HepG2 (cell line): ENCODE measurements at regions not wholly inside any gene's neighbourhood (a gene's known extent, or its start where the extent isn't known, plus 50 kb on each side); places are given as distances from the start of the nearest gene placed in this dataset.

ENCODE experiments used
- ATAC-seq: fragments of 200-7000 bp; cut with Tn5 transposase; 3 replicates; pipeline ENCODE4 v1.9.1; 2020; ENCODE audit warnings: mild to moderate bottlenecking, moderate library complexity
- BruUV-seq: library from RNA; stranded (reverse); fragments of 400-500 nt; replicated peaks from 2 replicates; lab custom pipeline; 2021; lab: Mats Ljungman, UMichigan
- CTCF ChIA-PET: fragments of 300-600 bp; formaldehyde crosslinking; extraction: SDS; loops from one replicate; lab custom pipeline; 2021; ENCODE audit warnings: low total read pairs, inconsistent platforms, low intra/inter-chr PET ratio; lab: Yijun Ruan, JAX
- POLR2A ChIA-PET: fragments of 350-600 bp; sonication (Branson Sonifier 250); formaldehyde crosslinking; loops from one replicate; lab custom pipeline; 2020; ENCODE audit warnings: antibody characterized with exemption, inconsistent platforms; lab: Yijun Ruan, JAX
- DNase-seq: peaks from one replicate; pipeline ENCODE4 v3.0.0-alpha.2; 2015; ENCODE audit warnings: low spot score
- FAIRE-seq: peaks from 3 replicates; lab custom pipeline; 2011; peaks lifted over from hg19 to GRCh38; lab: Jason Lieb, UNC
- H2AFZ ChIP-seq: one replicate; pipeline ENCODE4 v1.6.1; 2011; ENCODE audit warnings: low read length, inconsistent platforms
- H3K27ac ChIP-seq: fragments of 300-600 bp; 3 replicates; pipeline ENCODE4 v1.8.0; 2011; ENCODE audit warnings: mixed run types, mild to moderate bottlenecking, mixed read lengths, low read length, inconsistent platforms; ENCODE audit not compliant: insufficient read depth; ENCODE audit errors: extremely low read length
- H3K27me3 ChIP-seq, 2 experiments: fragments of 200-600 bp in 1 of 2; 2 replicates in 1 of 2; 3 replicates in 1 of 2; pipeline versions ENCODE4 v1.6.0 to v1.8.0; 2011; ENCODE audit warnings: low read length in 2 of 2, mild to moderate bottlenecking in 2 of 2, moderate library complexity in 2 of 2, inconsistent platforms in 1 of 2; ENCODE audit not compliant: insufficient read depth in 2 of 2, control insufficient read depth in 1 of 2
- H3K36me3 ChIP-seq, 2 experiments: fragments of 200-600 bp in 1 of 2; replicated peaks in 1 of 2; 2 replicates in 1 of 2; 3 replicates in 1 of 2; pipeline versions ENCODE4 v1.5.1 to v1.8.0; 2011; ENCODE audit warnings: low read length in 2 of 2, inconsistent platforms in 1 of 2; ENCODE audit not compliant: insufficient read depth in 2 of 2, control insufficient read depth in 1 of 2
- H3K4me1 ChIP-seq: 2 replicates; pipeline ENCODE4 v1.5.1; 2012; ENCODE audit warnings: low read length, inconsistent platforms; ENCODE audit not compliant: insufficient read depth
- H3K4me2 ChIP-seq: 2 replicates; pipeline ENCODE4 v1.6.0; 2011; ENCODE audit warnings: low read depth, low read length, inconsistent platforms
- H3K4me3 ChIP-seq, 3 experiments: fragments of 200-600 bp in 1 of 3; sonication (generic), shearing (Covaris generic) in 1 of 3; replicated peaks in 1 of 3; 2 replicates each; pipeline ENCODE4 v1.5.1; 2011 to 2016; ENCODE audit warnings: low read length in 3 of 3, inconsistent platforms in 2 of 3, low read depth in 2 of 3, mild to moderate bottlenecking in 2 of 3, control low read depth in 1 of 3, mixed read lengths in 1 of 3; ENCODE audit not compliant: insufficient read depth in 1 of 3
- H3K79me2 ChIP-seq: one replicate; pipeline ENCODE4 v1.6.1; 2011; ENCODE audit warnings: low read length, inconsistent platforms; ENCODE audit not compliant: insufficient read depth
- H3K9ac ChIP-seq: 2 replicates; pipeline ENCODE4 v1.6.0; 2011; ENCODE audit warnings: mild to moderate bottlenecking, low read depth, low read length, inconsistent platforms; ENCODE audit not compliant: insufficient read depth
- H3K9me3 ChIP-seq: 2 replicates; pipeline ENCODE4 v1.5.1; 2012; ENCODE audit warnings: mild to moderate bottlenecking, low read length
- H4K20me1 ChIP-seq: 2 replicates; pipeline ENCODE4 v1.6.0; 2011; ENCODE audit warnings: inconsistent platforms, mild to moderate bottlenecking, low read length, moderate library complexity; ENCODE audit not compliant: insufficient read depth
- FOSL1 ChIP-seq: sonication (generic); formaldehyde crosslinking; IDR thresholded peaks from 2 replicates; pipeline ENCODE4 v1.9.0; 2021; ENCODE audit warnings: missing genetic modification reagents, borderline replicate concordance
- MBD4 ChIP-seq: IDR thresholded peaks from 2 replicates; pipeline ENCODE4 v1.6.1; 2012; ENCODE audit warnings: low read length, inconsistent platforms, borderline replicate concordance
- MYNN ChIP-seq: sonication (generic); formaldehyde crosslinking; IDR thresholded peaks from 2 replicates; pipeline ENCODE4 v1.4.0; 2020; ENCODE audit warnings: mild to moderate bottlenecking, low read depth, missing genetic modification reagents
- ZNF660 ChIP-seq: sonication (generic); formaldehyde crosslinking; IDR thresholded peaks from 2 replicates; pipeline ENCODE4 v1.5.1; 2020; ENCODE audit warnings: mild to moderate bottlenecking, low read depth, missing genetic modification reagents, borderline replicate concordance
- WGBS: methylation state at CpG from one replicate; pipeline ENCODE4 v1.1.6; 2017; ENCODE audit warnings: low lambda C conversion rate; 5-methylcytosine and 5-hydroxymethylcytosine counted together
- in situ Hi-C: cut with HindIII; loops from 2 replicates; pipeline ENCODE4 v1.10.0; 2017; ENCODE audit warnings: low pct_unique_long_range_greater_than_20kb; ENCODE audit not compliant: extremely low pct_ligation_motif_present
- intact Hi-C: fragments of 100-400 bp; cut with micrococcal nuclease; formaldehyde crosslinking; loops from one replicate; pipeline ENCODE4 v1.10.0; 2022; ENCODE audit not compliant: unreplicated experiment
- TF ChIP-seq, protein P1 (sequence below): sonication (generic); formaldehyde crosslinking; conservative IDR thresholded peaks from 2 replicates; pipeline ENCODE4 v1.4.0; 2020; ENCODE audit warnings: missing genetic modification reagents
- TF ChIP-seq, protein P2 (sequence below): IDR thresholded peaks from 2 replicates; pipeline ENCODE4 v1.6.1; 2016; ENCODE audit warnings: missing genetic modification reagents, missing compliant biosample characterization

DNA sequence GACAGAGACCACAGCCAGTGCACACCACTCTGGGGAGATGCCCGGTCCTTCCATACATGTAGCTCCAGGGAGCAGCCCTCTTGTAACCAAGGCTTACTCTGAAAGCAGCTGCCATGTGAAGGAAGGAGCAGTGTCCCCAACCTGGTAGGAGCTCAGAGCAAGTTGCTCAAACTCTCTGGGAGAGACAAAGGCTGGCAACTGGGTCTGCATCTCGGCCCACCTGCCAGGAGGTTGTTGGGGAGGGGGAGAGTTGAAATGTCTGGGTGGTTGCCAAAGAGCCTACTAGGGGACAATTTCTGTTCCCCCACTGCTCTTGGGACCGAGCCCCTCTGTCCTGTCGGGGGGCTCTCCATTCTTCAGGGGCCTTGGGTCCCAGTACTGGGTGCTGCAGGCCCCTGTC is 309.9 kb downstream of the TLE3 start:
- CTCF ChIA-PET = no interaction called here
- no peaks in the 10 kb centered on the region for H3K79me2 ChIP-seq
- intact Hi-C loops (no loop called here), in situ Hi-C loops (no loop called here)
- WGBS = 0% methylated on average over 2 of the region's 4 CpGs
- TF ChIP-seq FOSL1 (CRISPR knock-in tag) (no peak), ZNF660 (CRISPR knock-in tag) (no peak), MBD4 (no peak), MYNN (CRISPR knock-in tag) (no peak)
- TF ChIP-seq, protein P1, sequence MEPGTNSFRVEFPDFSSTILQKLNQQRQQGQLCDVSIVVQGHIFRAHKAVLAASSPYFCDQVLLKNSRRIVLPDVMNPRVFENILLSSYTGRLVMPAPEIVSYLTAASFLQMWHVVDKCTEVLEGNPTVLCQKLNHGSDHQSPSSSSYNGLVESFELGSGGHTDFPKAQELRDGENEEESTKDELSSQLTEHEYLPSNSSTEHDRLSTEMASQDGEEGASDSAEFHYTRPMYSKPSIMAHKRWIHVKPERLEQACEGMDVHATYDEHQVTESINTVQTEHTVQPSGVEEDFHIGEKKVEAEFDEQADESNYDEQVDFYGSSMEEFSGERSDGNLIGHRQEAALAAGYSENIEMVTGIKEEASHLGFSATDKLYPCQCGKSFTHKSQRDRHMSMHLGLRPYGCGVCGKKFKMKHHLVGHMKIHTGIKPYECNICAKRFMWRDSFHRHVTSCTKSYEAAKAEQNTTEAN = no peak
- TF ChIP-seq, protein P2, sequence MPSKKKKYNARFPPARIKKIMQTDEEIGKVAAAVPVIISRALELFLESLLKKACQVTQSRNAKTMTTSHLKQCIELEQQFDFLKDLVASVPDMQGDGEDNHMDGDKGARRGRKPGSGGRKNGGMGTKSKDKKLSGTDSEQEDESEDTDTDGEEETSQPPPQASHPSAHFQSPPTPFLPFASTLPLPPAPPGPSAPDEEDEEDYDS (CRISPR knock-in tag) = no peak
- no peak overlapping the region for H2AFZ ChIP-seq
- peaks cover 4% of the 10 kb centered on the region; the same call in 1 of the 2 replicates for H3K4me1 ChIP-seq
- peaks cover 0 to 13% of the 10 kb centered on the region in 2 experiments; a peak in 4 of 5 replicates for H3K27me3 ChIP-seq
- no peaks in the 10 kb centered on the region for H3K9me3 ChIP-seq
- no peaks in the 10 kb centered on the region for H4K20me1 ChIP-seq
- POLR2A ChIA-PET = no interaction called here
- no peak for FAIRE-seq
- no peaks in the 10 kb centered on the region for H3K36me3 ChIP-seq
- BruUV-seq = no TSS peak
- no peak for DNase-seq
- H3K4me2 ChIP-seq = no peak overlapping the region
- H3K9ac ChIP-seq = no peak overlapping the region
- no peak overlapping the region for H3K4me3 ChIP-seq
- H3K27ac ChIP-seq = no peak overlapping the region
- no peak for ATAC-seq
